ENCODE measurements at regions not wholly inside any gene's neighbourhood (a gene's known extent, or its start where the extent isn't known, plus 50 kb on each side); places are given as distances from the start of the nearest gene placed in this dataset.

DNA sequence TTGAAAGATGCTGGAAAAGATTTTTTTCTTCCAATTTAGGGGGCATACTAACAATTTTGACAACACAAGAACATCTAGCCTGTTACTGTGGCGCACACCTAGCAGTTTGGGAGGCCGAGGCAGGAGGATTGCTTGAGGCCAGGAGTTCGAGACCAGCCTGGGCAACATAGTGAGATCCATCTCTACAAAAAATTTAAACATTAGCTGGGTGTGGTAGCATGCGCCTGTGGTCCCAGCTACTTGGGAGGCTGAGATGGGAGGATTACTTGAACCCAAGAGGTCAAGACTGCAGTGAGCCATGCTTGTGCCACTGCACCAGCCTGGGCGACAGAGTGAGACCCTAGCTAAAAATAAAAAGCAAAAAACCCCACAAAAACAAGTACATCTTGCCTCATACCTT lies 168.8 kb downstream of the TANC2 start:
- no peak for DNase-seq

DNA sequence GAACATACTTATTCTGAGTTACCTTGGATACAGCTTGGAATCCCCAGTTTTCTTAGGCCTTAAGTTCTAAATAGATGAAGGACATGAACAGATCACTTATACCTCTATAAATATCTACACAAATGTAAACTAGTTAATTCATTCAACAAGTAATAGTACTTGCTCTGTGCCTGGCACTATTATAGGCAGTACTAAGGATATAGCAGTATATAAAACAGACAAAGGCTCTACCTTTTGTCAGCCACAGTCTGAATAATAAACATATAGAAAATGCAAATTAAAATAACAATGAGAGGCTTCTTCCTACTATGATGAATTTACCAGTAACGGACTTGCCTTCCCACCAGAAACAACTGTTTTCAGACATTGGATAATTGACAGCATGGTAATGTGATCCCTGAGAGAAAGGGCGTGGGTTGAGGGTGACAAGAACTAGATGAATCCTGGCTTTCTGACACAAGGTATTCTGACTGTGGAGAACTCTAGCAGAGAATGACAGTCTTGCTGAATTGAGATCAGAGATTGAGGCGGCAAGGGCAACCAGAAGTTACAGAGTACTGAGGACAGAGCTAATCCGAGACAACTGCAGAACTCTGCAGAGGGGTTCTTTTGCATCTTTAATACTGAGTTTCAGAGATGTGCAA lies 170.5 kb downstream of the TANC2 start:
- DNase-seq, result no peak

DNA sequence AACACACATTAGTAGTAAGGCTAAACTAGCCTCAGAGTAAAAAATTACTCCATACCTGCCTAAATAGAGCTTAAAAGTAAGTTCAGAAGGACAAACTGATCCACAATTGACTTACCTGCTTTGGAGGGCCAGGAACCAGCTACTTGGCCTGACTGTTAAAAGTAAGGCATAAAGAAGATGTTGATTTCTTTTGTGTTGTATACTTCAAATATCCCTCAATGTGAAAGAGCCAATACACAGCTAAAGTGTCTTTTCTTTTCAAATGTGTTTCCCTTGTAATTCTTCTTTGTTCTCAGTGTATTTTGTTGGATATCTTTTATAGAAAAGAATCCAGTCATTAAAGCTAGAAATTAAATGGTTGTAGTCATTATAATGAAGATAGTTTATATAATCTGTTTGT lies 171.1 kb downstream of the TANC2 start:
- DNase-seq, result no peak

DNA sequence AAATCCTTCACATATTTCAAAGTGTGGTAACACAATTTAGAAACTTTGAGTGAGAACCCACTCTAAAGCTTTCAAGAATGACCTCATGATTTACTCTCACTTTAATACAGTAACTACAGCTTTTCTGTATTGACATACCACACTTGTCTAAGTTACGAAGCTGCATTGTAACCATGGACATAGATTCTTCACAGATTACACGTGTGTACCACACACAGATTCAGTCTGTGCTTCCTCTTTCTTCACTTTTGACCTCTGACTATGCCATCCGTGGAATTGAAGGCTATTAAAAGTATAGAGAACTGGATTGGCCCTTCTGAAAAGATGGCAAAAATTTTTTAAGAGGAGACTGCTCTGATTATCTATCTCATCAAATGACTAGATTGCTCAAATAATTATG lies 172.7 kb downstream of the TANC2 start:
- DNase-seq, result no peak

DNA sequence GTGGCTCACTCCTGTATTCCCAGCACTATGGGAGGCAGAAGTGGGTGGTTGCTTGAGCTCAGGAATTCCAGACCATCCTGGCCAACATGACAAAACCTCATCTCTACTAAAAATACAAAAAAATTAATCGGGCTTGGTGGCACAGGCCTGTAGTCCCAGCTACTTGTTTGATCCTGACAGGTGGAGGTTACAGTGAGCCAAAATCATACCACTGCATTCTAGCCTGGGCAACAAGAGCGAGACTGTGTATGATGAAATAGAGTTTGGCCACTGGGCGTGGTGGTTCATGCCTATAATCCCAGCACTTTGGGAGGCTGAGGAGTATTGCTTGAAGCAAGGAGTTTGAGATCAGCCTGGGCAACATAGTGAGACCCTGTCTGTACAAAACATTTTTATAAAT lies 173.3 kb downstream of the TANC2 start:
- no peak for DNase-seq

DNA sequence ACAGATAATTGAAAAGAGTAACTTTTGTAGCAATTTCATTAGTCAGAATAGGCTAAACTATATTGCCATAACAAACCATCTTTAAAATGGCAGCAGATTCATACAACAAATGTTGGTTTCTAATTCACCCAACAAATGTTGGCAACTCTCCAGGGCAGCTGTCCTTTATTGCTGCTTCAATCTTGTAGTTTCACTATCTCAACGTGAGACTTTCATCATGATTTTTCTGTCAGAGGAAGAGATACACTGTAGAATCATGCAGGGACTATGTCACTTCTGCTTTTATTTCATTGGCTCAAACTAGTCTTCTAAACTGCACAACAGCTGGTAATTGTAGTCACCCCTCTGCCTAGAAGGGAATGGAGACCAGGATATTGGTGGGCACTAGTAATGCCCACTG lies 174.2 kb downstream of the TANC2 start:
- DNase-seq, result no peak

DNA sequence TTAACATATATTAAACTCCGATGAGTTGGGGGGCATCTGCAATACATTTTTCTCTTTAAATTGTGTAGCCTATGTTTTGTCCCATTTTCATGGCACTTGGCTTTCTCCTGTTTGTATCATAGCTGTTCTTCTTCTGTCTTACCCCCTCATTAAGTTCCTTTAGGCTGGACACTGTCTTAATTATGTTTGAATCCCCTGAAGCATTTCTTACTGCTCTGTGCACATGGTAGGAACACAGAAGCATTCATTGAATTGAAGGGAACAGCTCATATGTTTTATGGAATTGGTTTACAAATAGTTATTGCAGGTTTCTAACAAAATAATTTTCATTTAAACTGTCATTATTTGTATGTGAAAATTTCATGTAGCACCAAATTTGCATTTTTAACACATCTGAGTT lies 176.8 kb downstream of the TANC2 start:
- no peak for DNase-seq

DNA sequence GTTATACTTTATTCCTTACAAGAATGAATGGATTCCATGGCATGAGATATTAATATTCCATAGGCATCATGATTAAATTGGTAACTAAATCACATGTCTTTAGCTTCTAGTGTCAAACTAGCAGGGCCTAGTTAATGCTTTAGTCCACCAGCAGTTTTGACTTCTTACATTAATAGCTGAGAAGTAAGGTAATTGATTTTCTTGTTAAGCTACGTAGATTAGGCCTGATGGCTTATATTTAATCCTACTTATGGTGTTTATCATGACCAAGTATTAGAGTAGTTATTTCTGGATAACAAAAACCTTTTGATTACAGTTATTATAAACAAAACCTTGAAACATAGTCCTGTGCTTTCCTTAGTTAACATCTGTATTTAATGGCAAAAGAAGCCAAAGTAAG lies 184.5 kb downstream of the TANC2 start:
- no peak for DNase-seq

DNA sequence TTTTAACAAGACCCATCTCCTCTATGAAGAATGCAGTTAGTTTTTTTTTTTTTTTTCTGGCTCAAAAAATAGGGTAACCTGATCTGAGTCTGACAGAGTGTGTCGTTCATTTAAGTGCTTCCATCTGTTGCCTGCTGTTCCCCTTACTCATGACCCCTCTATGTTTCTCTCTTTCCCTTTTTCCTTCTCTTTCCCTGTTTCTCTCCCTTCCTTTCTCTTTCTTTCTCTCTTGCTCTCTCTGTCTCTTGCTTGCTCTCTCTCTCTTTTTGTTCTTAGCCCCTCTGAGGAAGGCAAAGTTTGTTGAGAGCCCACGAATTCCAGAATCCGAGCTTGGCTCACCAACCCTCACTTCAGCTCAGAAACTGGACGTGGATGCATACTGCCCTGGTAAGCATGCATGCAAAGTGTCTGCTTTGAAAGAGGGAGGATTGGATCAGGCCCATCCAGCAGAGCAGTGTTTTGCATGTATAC lies 185.0 kb downstream of the TANC2 start:
- no peak for DNase-seq

DNA sequence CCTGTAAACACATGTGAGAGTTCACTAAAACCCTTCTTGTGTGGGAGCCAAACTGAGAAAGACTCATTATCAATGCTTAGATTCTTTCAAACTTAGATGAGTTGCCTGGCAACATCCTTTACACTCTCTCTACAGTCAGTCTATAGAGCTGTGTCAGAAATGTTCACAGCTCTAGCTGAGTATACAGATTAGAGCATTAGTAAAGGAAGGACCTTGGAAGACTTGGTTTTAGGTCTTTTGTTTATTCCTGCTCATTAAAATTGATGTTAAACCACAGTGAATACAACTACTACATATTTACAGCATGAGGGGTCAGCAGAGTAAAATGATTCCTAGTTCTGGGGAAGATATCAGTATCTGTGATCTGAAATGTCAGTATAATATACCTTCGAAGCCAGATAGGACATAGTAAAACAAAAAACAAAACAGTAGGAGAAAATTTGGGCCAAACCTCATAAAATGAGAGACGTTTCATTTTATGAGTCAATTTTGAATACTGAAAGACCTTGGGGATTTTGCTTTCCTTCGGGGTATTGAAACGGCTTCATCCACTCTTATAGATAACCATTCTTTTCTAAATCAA lies 186.0 kb downstream of the TANC2 start:
- no peak for DNase-seq

DNA sequence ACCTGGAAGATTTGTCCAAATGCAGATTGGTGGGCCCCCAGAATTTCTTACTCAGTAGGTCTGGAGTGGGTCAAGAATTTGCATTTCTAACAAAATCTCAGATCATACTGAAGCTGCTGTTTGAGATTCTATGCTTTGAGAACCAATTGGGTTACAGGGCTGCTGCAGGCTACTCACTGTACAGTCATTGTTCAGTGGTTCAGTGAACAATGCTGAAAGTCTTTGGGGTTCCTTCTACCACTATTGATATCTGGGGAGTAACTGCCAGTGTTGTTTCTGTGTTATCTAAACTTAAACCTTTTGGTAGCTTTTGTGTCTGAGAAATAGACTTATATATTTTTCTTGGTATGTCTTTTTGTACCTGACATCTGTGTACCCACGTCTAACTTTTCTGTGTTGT lies 187.5 kb downstream of the TANC2 start:
- DNase-seq, result no peak

DNA sequence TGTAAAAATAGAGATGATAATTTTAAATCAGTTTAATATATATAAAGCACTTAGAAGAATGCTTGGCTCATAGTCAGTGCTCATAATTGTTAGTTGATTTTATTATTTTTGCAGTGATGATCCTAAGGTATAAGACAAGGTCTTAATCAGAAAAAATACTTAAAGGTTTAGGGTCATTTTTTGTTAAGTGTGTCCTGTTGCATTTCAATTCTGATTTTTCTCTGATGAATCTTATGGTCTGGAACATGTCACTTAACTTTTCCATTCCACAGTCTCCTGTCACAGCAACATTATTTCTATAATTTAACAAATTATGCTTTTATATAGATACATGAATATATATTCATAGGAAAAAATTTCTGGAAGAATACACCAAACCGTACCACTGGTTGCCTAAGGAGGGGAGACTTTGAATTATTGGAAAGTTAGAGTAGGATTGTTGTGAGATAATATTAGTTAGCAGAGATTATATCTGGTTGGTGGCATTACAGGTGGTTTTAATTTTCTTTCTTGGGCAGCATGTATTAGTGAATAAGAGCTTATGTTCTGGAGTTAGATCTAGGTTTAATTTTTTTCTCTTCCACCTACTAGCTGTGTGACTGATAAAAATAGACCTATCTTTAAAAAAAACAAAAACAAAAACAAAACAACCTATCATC lies 188.7 kb downstream of the TANC2 start:
- no peak for DNase-seq

DNA sequence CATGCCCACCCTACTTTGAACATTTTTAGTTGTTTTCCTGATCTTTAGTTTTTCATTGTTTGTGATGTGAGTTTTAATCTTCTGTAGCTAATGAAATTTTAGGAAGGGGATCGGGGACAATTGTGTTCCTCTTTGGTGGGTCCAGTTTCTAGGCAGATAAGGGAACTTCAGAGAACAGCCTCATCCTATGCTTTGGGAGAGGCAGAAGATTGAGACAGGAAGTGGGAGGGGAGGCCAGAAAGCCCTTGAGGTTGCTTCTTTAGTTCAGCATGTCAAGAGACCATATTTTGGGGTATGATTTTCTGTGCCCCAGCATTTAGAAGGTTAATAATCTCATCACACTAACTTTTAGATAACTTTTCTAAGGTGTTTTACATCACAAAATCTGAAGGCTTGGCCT lies 191.0 kb downstream of the TANC2 start:
- DNase-seq, result no peak

DNA sequence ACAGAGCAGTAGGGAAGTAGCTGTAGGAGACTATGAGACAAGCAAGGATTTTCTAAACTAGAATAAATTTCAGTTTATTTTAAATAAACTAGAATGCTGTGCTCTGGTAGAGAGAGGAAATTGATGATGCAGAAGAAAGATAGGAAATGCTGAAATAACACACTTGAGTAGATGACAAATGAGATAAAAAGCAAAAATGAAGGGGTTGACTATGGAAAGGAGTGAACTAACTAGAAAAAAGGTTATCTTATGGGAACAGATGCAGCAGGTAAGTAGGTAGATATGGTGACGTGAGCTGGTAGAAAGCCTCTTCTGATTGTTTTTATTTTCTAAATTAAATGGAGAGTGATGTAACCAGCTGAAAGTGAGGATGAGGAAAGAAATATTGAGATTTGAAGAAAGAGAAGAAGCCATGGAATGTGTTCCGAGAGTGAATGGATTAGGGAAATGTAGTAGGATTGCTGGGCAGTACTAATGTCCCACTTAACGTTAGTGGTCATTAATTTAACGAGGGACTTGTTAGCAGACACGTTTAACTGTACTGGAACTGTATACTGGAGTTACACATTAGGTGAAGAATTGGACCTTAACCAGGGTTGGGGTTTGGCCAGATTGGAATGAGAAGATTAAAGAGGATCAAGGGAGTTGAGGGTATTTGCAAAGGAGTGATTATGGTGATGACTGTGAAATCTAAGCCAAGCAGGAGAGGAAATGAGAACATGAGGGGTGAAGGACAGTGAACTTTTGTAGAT lies 196.5 kb downstream of the TANC2 start:
- no peak for DNase-seq

DNA sequence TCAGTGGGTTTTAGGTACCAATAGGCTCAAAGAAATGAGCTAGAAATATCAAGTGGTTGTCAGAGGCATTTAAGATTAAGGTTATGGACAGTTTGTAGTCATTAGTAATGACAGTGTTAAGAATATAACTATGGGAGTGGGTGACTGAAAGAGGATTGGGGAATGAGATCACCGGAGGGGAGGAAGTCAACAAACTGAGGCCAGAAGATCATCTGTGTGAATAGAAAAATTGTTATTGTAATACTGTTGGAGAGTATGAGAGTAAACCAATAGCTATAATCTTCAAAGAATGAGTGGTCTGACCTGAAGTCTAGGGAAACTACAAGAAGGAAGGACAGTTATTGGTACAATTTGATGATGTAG lies 197.1 kb downstream of the TANC2 start:
- no peak for DNase-seq

DNA sequence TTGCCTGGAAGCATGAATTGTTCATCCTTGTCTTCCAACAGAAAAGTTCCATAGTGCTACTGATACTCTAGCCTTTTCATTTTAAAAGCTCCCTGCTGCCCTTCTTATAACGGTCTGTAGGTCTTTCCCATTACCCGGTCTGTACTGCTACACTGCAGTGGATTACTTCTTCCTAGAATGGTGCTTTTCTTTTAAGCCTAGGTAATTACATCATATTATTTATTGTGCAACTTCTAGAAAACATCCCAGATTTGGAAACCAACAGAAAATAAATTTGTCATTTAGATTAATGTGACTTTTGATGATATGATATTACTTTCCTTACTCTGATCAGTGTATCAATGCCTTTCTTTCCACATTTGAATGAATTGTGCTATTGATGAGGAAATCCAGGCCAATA lies 199.4 kb downstream of the TANC2 start:
- no peak for DNase-seq

DNA sequence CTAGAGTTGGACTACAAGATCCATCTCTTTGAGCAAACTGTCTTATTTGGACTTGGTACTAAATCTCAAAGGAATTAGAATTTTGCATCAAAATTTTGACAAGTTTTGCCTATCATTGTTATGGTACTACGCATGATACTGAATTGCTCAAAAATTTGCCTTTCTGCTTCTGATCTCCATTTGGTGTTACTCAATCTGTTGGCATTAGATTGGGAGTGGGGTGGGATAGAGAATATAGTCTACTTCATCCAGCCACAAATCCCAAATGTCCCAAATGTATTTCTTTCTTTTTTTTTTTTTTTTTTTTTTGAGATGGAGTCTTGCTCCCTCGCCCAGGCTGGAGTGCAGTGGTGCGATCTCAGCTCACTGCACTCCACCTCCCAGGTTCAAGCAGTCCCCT lies 204.8 kb downstream of the TANC2 start:
- DNase-seq, result no peak

DNA sequence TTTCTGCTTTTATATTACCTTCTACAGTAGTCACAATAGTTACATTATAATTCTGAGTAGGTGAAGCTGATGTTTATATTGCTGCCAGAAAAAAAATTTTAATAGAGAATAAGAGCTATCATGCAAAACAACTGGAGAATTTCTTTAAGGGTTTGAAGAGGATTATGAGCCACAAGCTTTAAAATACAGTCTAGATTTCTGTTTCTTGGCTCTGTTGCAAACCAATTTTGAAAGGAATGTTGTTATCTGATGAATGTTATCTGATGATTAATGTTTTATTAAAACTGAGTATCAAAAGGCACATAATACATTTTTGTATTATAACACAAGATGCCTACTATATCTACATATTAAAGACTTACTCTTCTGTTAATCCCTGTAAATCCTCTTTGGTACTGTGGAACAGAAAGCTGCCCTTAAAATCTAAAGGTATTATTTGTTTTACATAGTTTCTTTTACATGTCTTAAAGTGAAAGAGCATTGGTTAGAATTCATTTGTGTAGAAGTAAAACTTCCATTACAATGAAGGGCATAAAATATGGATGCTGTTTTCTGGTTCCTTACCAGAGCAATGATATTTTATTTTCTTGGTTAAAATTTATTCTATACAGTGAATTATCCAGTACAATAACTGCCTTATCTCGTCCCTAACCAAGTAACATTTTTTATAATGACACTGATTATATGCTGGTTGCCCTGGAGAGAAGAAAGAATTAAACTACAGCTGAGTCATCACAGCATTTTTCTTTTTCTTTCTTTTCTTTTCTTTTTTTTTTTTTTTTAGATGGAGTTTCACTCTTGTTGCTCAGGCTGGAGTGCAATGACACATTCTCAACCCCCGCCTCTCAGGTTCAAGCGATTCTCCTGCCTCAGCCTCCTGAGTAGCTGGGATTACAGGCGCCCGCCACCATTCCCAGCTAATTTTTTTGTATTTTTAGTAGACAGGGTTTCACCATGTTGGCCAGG lies 205.7 kb downstream of the TANC2 start:
- DNase-seq, result no peak

DNA sequence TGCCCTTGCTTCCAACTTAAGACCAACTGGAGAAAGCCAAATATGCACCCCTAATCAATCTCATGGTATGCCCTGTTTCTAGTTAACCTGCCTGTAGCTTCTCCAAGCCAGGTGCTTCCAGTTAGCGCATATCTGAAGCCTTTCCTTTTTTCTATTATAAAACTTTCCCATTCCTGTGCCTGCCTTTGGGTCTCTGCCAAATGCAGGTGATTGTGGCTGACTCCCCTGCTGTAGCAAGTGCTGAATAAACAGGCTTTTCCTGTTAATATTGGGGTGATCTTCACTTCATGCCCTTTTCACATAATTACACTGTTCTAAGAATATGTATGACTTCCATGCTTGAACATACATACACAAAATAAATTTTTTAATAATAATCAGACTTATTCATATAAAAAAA lies 207.4 kb downstream of the TANC2 start:
- DNase-seq, result no peak

DNA sequence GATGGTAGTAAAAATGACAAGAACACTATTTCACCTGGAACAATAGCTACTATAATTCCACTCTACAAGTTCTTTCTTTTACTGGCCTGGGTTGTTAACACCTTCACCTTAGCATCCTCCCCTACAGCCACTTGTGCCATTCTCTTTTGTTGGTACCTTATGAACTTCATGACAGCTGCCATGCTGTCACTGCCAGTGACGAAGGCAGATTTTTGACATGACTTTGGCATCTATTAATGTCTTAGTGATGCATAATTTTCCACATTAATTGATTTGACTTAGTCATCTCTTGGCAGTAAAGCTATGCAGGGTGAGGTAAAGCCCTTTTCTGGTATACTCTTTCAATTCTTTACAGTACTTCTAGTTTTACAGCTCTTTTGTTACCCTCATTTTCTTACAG lies 207.9 kb downstream of the TANC2 start:
- no peak for DNase-seq

DNA sequence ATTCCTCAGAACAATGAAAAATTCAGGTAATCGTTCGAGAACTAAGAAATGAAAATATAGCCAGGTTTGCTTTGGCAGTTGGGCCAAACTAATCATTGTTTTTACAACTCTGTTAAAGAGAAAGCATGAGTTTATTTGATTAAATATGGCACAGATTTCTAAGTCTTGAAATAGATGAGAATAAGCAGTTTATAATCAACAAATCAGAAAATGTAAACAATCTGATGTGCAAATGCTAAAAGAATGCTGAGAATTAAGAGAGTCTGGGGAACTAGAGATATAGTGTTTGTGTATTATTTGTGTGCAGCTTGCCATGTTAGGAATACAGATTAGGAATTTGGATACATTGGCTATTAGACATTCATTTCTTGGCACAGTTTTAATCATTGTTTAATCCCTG lies 212.5 kb downstream of the TANC2 start:
- no peak for DNase-seq

DNA sequence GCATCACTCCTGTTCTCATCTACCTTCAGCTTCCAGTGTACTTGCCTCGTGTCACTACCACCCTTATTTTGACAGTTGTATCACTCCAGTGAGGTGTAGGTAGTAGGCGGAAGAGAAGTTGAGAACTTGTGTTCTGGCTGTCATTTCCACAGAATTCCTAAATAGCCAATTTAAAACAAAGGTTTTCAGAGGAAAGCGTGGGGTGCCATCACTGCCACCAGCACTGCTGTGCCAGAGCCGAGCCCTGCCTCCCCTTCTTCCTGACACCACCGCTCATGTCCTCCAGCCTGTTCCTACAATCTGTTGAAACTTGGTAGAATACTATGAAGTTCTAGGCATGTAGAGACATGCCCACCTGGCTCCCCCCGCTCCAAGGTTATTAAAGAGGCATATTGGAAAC lies 215.8 kb downstream of the TANC2 start:
- DNase-seq, result no peak

DNA sequence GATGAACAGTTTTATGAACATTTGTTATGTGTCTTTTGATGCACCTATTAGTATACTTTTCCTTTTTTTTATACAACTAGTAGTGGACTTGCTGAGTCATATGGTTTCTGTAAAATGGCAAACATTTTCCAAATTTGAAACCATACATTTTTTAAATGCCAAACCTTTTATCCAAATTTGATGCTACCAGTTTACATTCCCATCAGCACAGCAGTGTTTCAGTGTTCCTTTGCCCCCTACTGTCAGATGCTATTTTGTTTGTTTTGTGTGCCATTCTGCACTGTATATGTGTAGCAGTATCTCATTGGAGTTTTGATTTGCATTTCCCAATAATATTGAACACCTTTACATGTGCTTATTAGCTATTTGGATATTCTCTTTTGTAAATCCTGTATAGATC lies 219.4 kb downstream of the TANC2 start:
- no peak for DNase-seq

All from NCI-H2029 treated with DMSO at 0.1 percent for 48 hours (cell line).